Activated naive CD8-positive, alpha-beta T cell treated with anti-CD3 and anti-CD28 coated beads, Interleukin-2, amount 50 U/mL, for 24 hours (primary cell): ENCODE measurements at regions not wholly inside any gene's neighbourhood (a gene's known extent, or its start where the extent isn't known, plus 50 kb on each side); places are given as distances from the start of the nearest gene placed in this dataset.
"Not testable (repeated sequence)": the region's sequence is repeated elsewhere in the genome, so short reads cannot be mapped to it uniquely, and the experiment has no call there.

Experiments used
- ATAC-seq: fragments of 150-1000 bp; cut with Tn5 transposase; one replicate; pipeline ENCODE4 v1.10.0; 2021
- DNase-seq: peaks from one replicate; pipeline ENCODE4 v3.0.0; 2021
- H3K27ac Mint-ChIP-seq: one replicate; pipeline ENCODE4 v1.8.0; 2021; ENCODE audit warnings: mild to moderate bottlenecking, mixed read lengths
- H3K27me3 Mint-ChIP-seq: one replicate; pipeline ENCODE4 v1.8.0; 2021; ENCODE audit warnings: mixed read lengths
- H3K36me3 Mint-ChIP-seq: one replicate; pipeline ENCODE4 v1.8.0; 2021; ENCODE audit warnings: low read depth, mixed read lengths
- H3K4me1 Mint-ChIP-seq: one replicate; pipeline ENCODE4 v1.8.0; 2021; ENCODE audit warnings: mixed read lengths
- H3K4me3 Mint-ChIP-seq: one replicate; pipeline ENCODE4 v1.8.0; 2021; ENCODE audit warnings: mild to moderate bottlenecking, moderate library complexity, mixed read lengths
- H3K9me3 Mint-ChIP-seq: one replicate; pipeline ENCODE4 v1.8.0; 2021; ENCODE audit warnings: mixed read lengths

DNA sequence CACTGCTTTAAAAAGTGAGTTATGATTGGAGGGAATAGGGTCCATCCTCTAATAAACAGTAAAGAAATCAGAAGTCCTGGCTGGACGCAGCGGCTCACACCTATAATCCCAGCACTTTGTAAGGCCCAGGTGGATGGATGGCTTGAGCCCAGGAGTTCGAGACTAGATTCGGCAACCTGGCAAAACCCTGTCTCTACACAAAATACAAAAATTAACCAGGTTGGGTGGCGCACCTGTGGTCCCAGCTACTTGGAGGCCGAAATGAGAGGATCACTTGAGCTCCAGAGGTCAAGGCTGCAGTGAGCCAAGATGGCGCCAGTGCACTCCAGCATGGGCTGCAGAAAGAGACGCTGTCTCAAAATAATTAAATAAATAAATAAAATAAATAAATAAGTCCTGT is 171.2 kb downstream of the POTEB3 start:
- H3K4me1 Mint-ChIP-seq: peaks cover 13% of the 10 kb centered on the region
- ATAC-seq (no peak), DNase-seq (no peak)
- H3K27me3 Mint-ChIP-seq: peaks cover 4% of the 10 kb centered on the region
- H3K36me3 Mint-ChIP-seq: no peaks in the 10 kb centered on the region
- no peak overlapping the region for H3K27ac Mint-ChIP-seq
- no peaks in the 10 kb centered on the region for H3K9me3 Mint-ChIP-seq
- H3K4me3 Mint-ChIP-seq: no peak overlapping the region

- peaks cover 4% of the 10 kb centered on the region for H3K27me3 Mint-ChIP-seq
- H3K4me3 Mint-ChIP-seq: no peak overlapping the region
- peaks cover 13% of the 10 kb centered on the region for H3K4me1 Mint-ChIP-seq
- H3K36me3 Mint-ChIP-seq: no peaks in the 10 kb centered on the region
- DNase-seq (no peak), ATAC-seq (peak; percentile 27)
- no peak overlapping the region for H3K27ac Mint-ChIP-seq
- H3K9me3 Mint-ChIP-seq: no peaks in the 10 kb centered on the region
These were observed 171.8 kb downstream of the POTEB3 start for GRCh38 chr15:21268436-21268940.

- H3K4me3 Mint-ChIP-seq: no peak overlapping the region
These were observed 172.5 kb downstream of the POTEB3 start for GRCh38 chr15:21267671-21268395.

GRCh38 chr15:21267226-21267625 is 173.1 kb downstream of the POTEB3 start:
- Mint-ChIP-seq H3K36me3 (no peaks in the 10 kb centered on the region), H3K4me1 (peaks cover 8% of the 10 kb centered on the region), H3K27ac (no peak overlapping the region), H3K9me3 (no peaks in the 10 kb centered on the region), H3K27me3 (peaks cover 4% of the 10 kb centered on the region), H3K4me3 (no peak overlapping the region)
- DNase-seq (no peak), ATAC-seq (no peak)

More at GRCh38 chr15:21267671-21268395, 172.5 kb downstream of the POTEB3 start:
- H3K27ac Mint-ChIP-seq: no peak overlapping the region
- DNase-seq (no peak), ATAC-seq (peak; percentile 11)
- no peaks in the 10 kb centered on the region for H3K9me3 Mint-ChIP-seq
- peaks cover 13% of the 10 kb centered on the region for H3K4me1 Mint-ChIP-seq
- H3K27me3 Mint-ChIP-seq: peaks cover 4% of the 10 kb centered on the region
- no peaks in the 10 kb centered on the region for H3K36me3 Mint-ChIP-seq

- not testable (repeated sequence) for H3K36me3 Mint-ChIP-seq, H3K4me3 Mint-ChIP-seq, DNase-seq, H3K27ac Mint-ChIP-seq, H3K4me1 Mint-ChIP-seq, H3K27me3 Mint-ChIP-seq, ATAC-seq, H3K9me3 Mint-ChIP-seq
These were observed 174.7 kb downstream of the POTEB3 start for GRCh38 chr15:21265628-21266027.

DNA sequence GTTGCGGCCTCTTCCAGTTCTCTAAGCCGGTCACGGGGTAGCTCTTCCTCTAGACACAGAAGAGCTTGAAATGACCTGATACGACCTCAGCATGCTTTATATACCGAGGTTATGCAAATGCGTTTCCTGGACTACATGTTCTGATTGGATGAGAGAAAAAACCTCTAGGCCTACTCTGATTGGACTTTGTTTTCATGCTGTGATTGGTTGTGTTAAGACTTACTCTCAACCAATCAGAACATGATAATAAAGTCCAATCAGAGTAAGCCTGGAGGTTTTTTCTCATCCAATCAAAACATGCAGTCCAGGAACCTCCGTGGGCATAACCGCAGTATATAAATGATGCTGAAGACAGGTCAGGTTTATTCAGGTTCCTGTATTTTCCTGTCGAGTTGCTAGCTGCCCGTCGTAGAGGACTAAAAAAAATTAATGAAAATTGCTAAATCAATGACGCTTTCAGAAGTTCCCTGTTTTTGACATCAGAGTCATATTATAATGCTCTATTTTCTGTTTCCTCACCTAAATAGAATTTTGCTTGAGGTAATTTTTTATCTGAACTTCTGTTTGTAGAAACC is 177.4 kb downstream of the POTEB3 start:
- Mint-ChIP-seq H3K4me1 (no peaks in the 10 kb centered on the region), H3K27ac (no peak overlapping the region), H3K27me3 (peaks cover 2% of the 10 kb centered on the region), H3K36me3 (no peaks in the 10 kb centered on the region), H3K9me3 (no peaks in the 10 kb centered on the region), H3K4me3 (no peak overlapping the region)
- ATAC-seq (no peak), DNase-seq (no peak)

DNA sequence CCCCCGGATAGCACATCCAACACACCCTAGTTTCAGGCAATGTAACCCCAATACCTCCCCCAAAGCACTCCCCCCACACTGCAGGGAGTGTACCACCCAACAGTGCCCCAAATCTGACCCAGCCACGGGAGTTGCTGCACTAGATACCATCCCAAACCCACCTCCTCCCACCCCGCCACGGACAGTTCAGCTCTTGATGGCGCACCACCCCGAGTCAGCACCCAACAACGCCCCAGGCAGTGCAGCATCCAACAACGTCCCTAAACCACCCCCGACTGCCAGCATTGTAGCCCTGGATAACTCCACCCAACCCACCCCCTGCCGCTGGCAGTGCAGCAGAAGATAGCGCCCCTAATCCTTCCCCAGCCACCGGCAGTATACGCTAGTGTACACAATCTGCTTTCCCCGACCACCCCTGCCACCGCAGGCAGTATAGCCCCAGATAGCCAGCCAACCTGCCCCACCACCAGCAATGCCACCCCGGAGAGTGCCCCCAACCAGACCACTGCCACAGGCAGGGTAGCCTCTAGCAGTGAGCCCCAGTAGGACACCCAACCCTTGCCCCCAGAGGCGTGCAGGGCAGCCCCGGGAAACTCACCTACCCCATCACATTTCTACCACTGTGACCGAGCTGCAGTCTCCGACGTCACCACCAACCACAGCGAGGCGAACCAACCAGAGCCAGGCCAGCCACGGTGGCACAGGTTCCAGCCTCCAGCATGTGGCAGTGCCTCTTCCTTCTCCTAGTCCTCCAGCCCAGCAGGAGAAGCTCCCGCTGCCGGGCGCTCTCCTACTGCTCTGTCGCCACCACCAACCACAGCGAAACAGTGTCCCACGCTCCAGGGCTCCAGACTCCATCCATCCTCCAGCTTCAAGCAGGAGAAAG is 178.1 kb downstream of the POTEB3 start:
- Mint-ChIP-seq H3K27me3 (peaks cover 2% of the 10 kb centered on the region), H3K4me1 (no peaks in the 10 kb centered on the region), H3K4me3 (no peak overlapping the region), H3K9me3 (no peaks in the 10 kb centered on the region), H3K36me3 (no peaks in the 10 kb centered on the region), H3K27ac (no peak overlapping the region)
- no peak for ATAC-seq
- no peak for DNase-seq

DNA sequence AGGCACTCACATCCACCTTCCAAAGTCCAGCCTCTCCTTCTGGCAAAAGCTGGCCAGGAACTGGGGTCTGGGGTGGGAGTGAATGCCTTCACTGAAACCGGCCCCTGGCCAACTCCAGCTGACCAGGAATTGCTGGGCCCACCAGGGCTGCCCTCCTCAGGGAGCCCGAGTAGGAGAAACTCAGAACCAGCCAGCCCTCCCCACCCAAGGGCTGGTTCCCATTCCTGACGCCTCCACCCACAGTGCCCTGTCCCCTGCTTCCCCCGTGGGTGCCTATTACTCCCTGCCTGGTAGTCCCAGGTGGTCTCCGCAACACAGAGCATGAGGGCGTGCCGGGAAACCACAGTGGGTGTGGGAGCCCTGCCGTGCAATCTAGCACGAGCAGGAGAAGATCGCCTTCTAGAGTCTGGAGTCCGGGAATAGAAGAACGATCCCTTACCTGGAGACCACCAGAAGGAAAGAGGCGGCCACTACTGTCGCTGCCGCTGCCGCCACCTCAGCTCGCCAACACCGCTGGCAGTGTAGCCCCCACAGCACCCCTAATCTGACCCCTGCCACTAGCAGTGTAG is 178.8 kb downstream of the POTEB3 start:
- Mint-ChIP-seq H3K36me3 (no peaks in the 10 kb centered on the region), H3K27me3 (peaks cover 2% of the 10 kb centered on the region), H3K4me3 (no peak overlapping the region), H3K9me3 (no peaks in the 10 kb centered on the region), H3K27ac (no peak overlapping the region), H3K4me1 (no peaks in the 10 kb centered on the region)
- DNase-seq (no peak), ATAC-seq (no peak)

GRCh38 chr15:21260966-21261395 is 179.3 kb downstream of the POTEB3 start:
- H3K27me3 Mint-ChIP-seq: peaks cover 2% of the 10 kb centered on the region
- ATAC-seq (no peak), DNase-seq (no peak)
- H3K27ac Mint-ChIP-seq: no peak overlapping the region
- no peaks in the 10 kb centered on the region for H3K9me3 Mint-ChIP-seq
- H3K4me3 Mint-ChIP-seq: no peak overlapping the region
- H3K36me3 Mint-ChIP-seq: no peaks in the 10 kb centered on the region
- no peaks in the 10 kb centered on the region for H3K4me1 Mint-ChIP-seq

DNA sequence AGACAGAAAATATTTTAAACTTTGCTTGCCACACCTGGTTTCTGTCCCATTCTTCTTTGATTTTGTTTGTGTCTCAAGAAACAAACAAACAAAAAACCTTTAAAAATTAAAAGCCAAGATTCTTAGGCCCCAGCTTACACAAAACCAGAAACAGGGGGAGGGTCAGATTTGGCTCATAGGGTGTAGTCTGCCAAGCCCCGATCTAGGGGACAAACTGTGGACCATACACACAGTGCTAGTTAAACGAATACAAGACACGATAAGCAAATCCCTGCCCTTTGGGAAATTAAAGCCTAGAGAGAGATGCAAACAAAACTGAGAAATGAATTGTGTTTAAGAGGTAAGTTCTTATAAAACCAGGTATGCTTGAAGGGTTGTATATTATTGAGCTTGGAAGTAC is 181.7 kb downstream of the POTEB3 start:
- not testable (repeated sequence) for H3K27me3 Mint-ChIP-seq, ATAC-seq, H3K4me1 Mint-ChIP-seq, H3K27ac Mint-ChIP-seq, H3K36me3 Mint-ChIP-seq, DNase-seq, H3K4me3 Mint-ChIP-seq, H3K9me3 Mint-ChIP-seq

GRCh38 chr15:21249508-21250019 is 190.7 kb downstream of the POTEB3 start:
- not testable (repeated sequence) for H3K36me3 Mint-ChIP-seq, ATAC-seq, H3K27ac Mint-ChIP-seq, H3K9me3 Mint-ChIP-seq, H3K27me3 Mint-ChIP-seq, H3K4me3 Mint-ChIP-seq, DNase-seq, H3K4me1 Mint-ChIP-seq
